ENCODE measurements at regions not wholly inside any gene's neighbourhood (a gene's known extent, or its start where the extent isn't known, plus 50 kb on each side); places are given as distances from the start of the nearest gene placed in this dataset.

GRCh38 chr6:81495999-81496398 is 256.5 kb downstream of the TENT5A start (continued):
- no peak for TF ChIP-seq REST (IDR thresholded peaks at IDR 0.05; ENCODE audit: unreplicated experiment)

GRCh38 chr6:81491454-81492101 is 260.9 kb downstream of the TENT5A start:
- Histone ChIP-seq H3K9me2 (ENCODE audit: insufficient read depth) (no peaks in the 10 kb centered on the region), H3K4me2 (no peak overlapping the region), H3K79me2 (replicated peaks; ENCODE audit: insufficient read depth) (no peaks in the 10 kb centered on the region), H3K4me1 (ENCODE audit: insufficient read depth) (no peaks in the 10 kb centered on the region), H3K27me3 (ENCODE audit: insufficient read depth) (no peaks in the 10 kb centered on the region), H3K4me3 (no peak overlapping the region), H4K20me1 (replicated peaks; ENCODE audit: insufficient read depth) (no peaks in the 10 kb centered on the region), H2AFZ (no peak overlapping the region), H3K27ac (ENCODE audit: low read depth) (no peak overlapping the region), H3F3A (replicated peaks; ENCODE audit: low read depth) (no peaks in the 10 kb centered on the region), H3K36me3 (ENCODE audit: insufficient read depth) (no peaks in the 10 kb centered on the region)
- Mint-ChIP-seq H3K9me3 (no peaks in the 10 kb centered on the region), H3K4me3 (no peak overlapping the region), H3K27ac (no peak overlapping the region), H3K4me1 (no peaks in the 10 kb centered on the region), H3K36me3 (ENCODE audit: low read depth) (no peaks in the 10 kb centered on the region), H3K27me3 (ENCODE audit: insufficient read depth, low read depth, poor library complexity) (no peaks in the 10 kb centered on the region)
- DNase-seq (ENCODE audit: low spot score) (no peak), ATAC-seq (no peak)
- TF ChIP-seq EZH2 (IDR thresholded peaks at IDR 0.05; ENCODE audit: low read depth, unreplicated experiment): no peak
- TF ChIP-seq CTCF (conservative IDR thresholded peaks at IDR 0.05; ENCODE audit: low read depth in 2 of 2): no peak
- no peak for TF ChIP-seq STAT1 (IDR thresholded peaks at IDR 0.05; ENCODE audit: unreplicated experiment)
- no peak for TF ChIP-seq ZNF462 (CRISPR knock-in tag; IDR thresholded peaks at IDR 0.05)
- no peak for TF ChIP-seq ETS1 (IDR thresholded peaks at IDR 0.05)
- TF ChIP-seq JUNB (IDR thresholded peaks at IDR 0.05; ENCODE audit: unreplicated experiment): no peak
- no peak for TF ChIP-seq ZNF331 (CRISPR knock-in tag; IDR thresholded peaks at IDR 0.05; ENCODE audit: low read depth)
- TF ChIP-seq EZH2phosphoT487 (IDR thresholded peaks at IDR 0.05; ENCODE audit: unreplicated experiment): no peak
- TF ChIP-seq CREB1 (CRISPR knock-in tag; IDR thresholded peaks at IDR 0.05; ENCODE audit: low read depth): no peak

All from GM23338 (cell line).